ENCODE measurements at regions not wholly inside any gene's neighbourhood (a gene's known extent, or its start where the extent isn't known, plus 50 kb on each side); places are given as distances from the start of the nearest gene placed in this dataset.

- Histone ChIP-seq H3K9ac (ENCODE audit: low read length) (no peak overlapping the region), H3K27me3 (replicated peaks; ENCODE audit: control insufficient read depth, insufficient read depth, low read length) (no peaks in the 10 kb centered on the region), H3K4me3 (ENCODE audit: low read length) (no peak overlapping the region), H3K9me3 (ENCODE audit: control insufficient read depth, low read length) (no peaks in the 10 kb centered on the region), H3K36me3 (ENCODE audit: control insufficient read depth, insufficient read depth, low read length, severe bottlenecking) (no peaks in the 10 kb centered on the region), H3K4me1 (ENCODE audit: control insufficient read depth, insufficient read depth, low read length) (no peaks in the 10 kb centered on the region)
- DNase-seq (ENCODE audit: low read depth), result no peak
Measured at GRCh38 chr11:112310848-112311247, 50.2 kb upstream of the PLET1 start.

- peaks cover 16% of the 10 kb centered on the region for H3K4me1 ChIP-seq (ENCODE audit: control insufficient read depth, insufficient read depth, low read length)
- no peak overlapping the region for H3K4me3 ChIP-seq (ENCODE audit: low read length)
- H3K9ac ChIP-seq (ENCODE audit: low read length), result no peak overlapping the region
- H3K9me3 ChIP-seq (ENCODE audit: control insufficient read depth, low read length), result no peaks in the 10 kb centered on the region
- no peaks in the 10 kb centered on the region for H3K27me3 ChIP-seq (replicated peaks; ENCODE audit: control insufficient read depth, insufficient read depth, low read length)
- H3K36me3 ChIP-seq (ENCODE audit: control insufficient read depth, insufficient read depth, low read length, severe bottlenecking), result no peaks in the 10 kb centered on the region
- no peak for DNase-seq (ENCODE audit: low read depth)
Measured at GRCh38 chr11:112315057-112315720, 54.5 kb upstream of the PLET1 start.

- no peaks in the 10 kb centered on the region for H3K27me3 ChIP-seq (replicated peaks; ENCODE audit: control insufficient read depth, insufficient read depth, low read length)
- no peak overlapping the region for H3K4me3 ChIP-seq (ENCODE audit: low read length)
- DNase-seq (ENCODE audit: low read depth), result no peak
- H3K9me3 ChIP-seq (ENCODE audit: control insufficient read depth, low read length), result no peaks in the 10 kb centered on the region
- H3K9ac ChIP-seq (ENCODE audit: low read length), result no peak overlapping the region
- H3K4me1 ChIP-seq (ENCODE audit: control insufficient read depth, insufficient read depth, low read length), result peaks cover 24% of the 10 kb centered on the region
- H3K36me3 ChIP-seq (ENCODE audit: control insufficient read depth, insufficient read depth, low read length, severe bottlenecking), result no peaks in the 10 kb centered on the region
Measured at GRCh38 chr11:112315861-112316739, 55.4 kb upstream of the PLET1 start.

DNA sequence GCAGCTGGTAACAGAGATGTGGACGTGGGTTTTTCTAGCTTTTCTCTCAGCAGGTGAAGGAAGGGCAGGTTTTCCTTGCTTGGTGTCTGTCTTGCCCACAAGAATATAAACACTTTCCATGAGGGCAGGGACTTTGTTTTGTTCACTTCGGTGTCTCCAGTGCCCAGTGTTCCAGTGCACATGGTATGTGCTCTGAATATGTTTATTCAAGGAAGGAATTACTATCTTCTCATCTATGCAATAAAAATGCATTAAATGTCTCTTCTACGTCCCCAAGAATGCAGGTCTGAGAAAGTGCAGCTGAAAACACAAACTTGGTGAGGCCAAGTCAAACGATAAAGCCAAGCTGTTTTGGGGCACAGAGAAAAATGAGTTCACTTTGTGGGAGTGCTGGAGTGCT lies 56.3 kb upstream of the PLET1 start:
- Histone ChIP-seq H3K4me1 (ENCODE audit: control insufficient read depth, insufficient read depth, low read length) (peaks cover 33% of the 10 kb centered on the region), H3K36me3 (ENCODE audit: control insufficient read depth, insufficient read depth, low read length, severe bottlenecking) (no peaks in the 10 kb centered on the region), H3K27me3 (replicated peaks; ENCODE audit: control insufficient read depth, insufficient read depth, low read length) (no peaks in the 10 kb centered on the region), H3K9me3 (ENCODE audit: control insufficient read depth, low read length) (no peaks in the 10 kb centered on the region), H3K9ac (ENCODE audit: low read length) (no peak overlapping the region), H3K4me3 (ENCODE audit: low read length) (no peak overlapping the region)
- DNase-seq (ENCODE audit: low read depth), result no peak

GRCh38 chr11:112318184-112318591 lies 57.5 kb upstream of the PLET1 start:
- no peaks in the 10 kb centered on the region for H3K36me3 ChIP-seq (ENCODE audit: control insufficient read depth, insufficient read depth, low read length, severe bottlenecking)
- no peaks in the 10 kb centered on the region for H3K9me3 ChIP-seq (ENCODE audit: control insufficient read depth, low read length)
- H3K4me1 ChIP-seq (ENCODE audit: control insufficient read depth, insufficient read depth, low read length), result peaks cover 35% of the 10 kb centered on the region
- peak; percentile 92 for DNase-seq (ENCODE audit: low read depth)
- H3K27me3 ChIP-seq (replicated peaks; ENCODE audit: control insufficient read depth, insufficient read depth, low read length), result no peaks in the 10 kb centered on the region
- no peak overlapping the region for H3K9ac ChIP-seq (ENCODE audit: low read length)
- H3K4me3 ChIP-seq (ENCODE audit: low read length), result no peak overlapping the region

GRCh38 chr11:112318661-112319060 lies 58.0 kb upstream of the PLET1 start:
- Histone ChIP-seq H3K27me3 (replicated peaks; ENCODE audit: control insufficient read depth, insufficient read depth, low read length) (no peaks in the 10 kb centered on the region), H3K4me3 (ENCODE audit: low read length) (no peak overlapping the region), H3K9ac (ENCODE audit: low read length) (no peak overlapping the region), H3K4me1 (ENCODE audit: control insufficient read depth, insufficient read depth, low read length) (peaks cover 35% of the 10 kb centered on the region), H3K9me3 (ENCODE audit: control insufficient read depth, low read length) (no peaks in the 10 kb centered on the region), H3K36me3 (ENCODE audit: control insufficient read depth, insufficient read depth, low read length, severe bottlenecking) (no peaks in the 10 kb centered on the region)
- no peak for DNase-seq (ENCODE audit: low read depth)

- Histone ChIP-seq H3K4me1 (ENCODE audit: control insufficient read depth, insufficient read depth, low read length) (peaks cover 35% of the 10 kb centered on the region), H3K9me3 (ENCODE audit: control insufficient read depth, low read length) (no peaks in the 10 kb centered on the region), H3K36me3 (ENCODE audit: control insufficient read depth, insufficient read depth, low read length, severe bottlenecking) (no peaks in the 10 kb centered on the region), H3K4me3 (ENCODE audit: low read length) (no peak overlapping the region), H3K27me3 (replicated peaks; ENCODE audit: control insufficient read depth, insufficient read depth, low read length) (no peaks in the 10 kb centered on the region), H3K9ac (ENCODE audit: low read length) (no peak overlapping the region)
- peak; percentile 80 for DNase-seq (ENCODE audit: low read depth)
Measured at GRCh38 chr11:112320668-112321067, 60.0 kb upstream of the PLET1 start.

DNA sequence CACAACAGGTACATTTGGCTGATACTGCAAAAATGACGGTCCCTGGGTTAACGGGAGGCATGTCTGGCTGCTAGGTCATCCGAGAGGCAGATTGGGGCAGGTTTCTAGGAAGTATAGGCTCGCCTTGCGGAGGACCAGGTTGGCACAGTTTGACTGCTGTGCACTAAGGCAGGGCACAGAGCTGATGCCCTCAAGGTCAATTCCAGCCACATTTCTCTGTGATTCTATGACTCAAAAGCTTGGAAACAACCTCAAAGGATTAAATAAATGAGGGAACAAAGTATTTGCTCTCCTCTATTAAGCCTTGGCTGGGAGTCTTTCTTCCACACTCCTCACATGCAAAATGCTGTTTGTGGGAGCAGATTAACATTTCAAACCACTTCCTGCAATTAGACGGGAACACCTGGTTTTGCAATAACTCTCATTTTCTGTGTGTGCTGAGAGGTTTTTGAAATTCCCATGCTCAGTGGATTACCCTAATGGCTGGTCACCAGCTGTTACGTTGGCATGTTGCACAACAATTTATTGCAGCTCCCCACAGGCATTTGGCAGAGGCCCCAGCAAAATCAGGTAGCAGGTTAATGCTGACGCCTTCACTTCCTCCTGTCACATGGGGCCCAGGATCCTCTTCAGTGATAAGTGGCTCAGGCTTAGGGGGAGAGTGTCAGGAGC lies 61.0 kb upstream of the PLET1 start:
- Histone ChIP-seq H3K36me3 (ENCODE audit: control insufficient read depth, insufficient read depth, low read length, severe bottlenecking) (no peaks in the 10 kb centered on the region), H3K4me3 (ENCODE audit: low read length) (no peak overlapping the region), H3K4me1 (ENCODE audit: control insufficient read depth, insufficient read depth, low read length) (peaks cover 35% of the 10 kb centered on the region), H3K9ac (ENCODE audit: low read length) (no peak overlapping the region), H3K27me3 (replicated peaks; ENCODE audit: control insufficient read depth, insufficient read depth, low read length) (no peaks in the 10 kb centered on the region), H3K9me3 (ENCODE audit: control insufficient read depth, low read length) (peaks cover 2% of the 10 kb centered on the region)
- peak; percentile 57 for DNase-seq (ENCODE audit: low read depth)

DNA sequence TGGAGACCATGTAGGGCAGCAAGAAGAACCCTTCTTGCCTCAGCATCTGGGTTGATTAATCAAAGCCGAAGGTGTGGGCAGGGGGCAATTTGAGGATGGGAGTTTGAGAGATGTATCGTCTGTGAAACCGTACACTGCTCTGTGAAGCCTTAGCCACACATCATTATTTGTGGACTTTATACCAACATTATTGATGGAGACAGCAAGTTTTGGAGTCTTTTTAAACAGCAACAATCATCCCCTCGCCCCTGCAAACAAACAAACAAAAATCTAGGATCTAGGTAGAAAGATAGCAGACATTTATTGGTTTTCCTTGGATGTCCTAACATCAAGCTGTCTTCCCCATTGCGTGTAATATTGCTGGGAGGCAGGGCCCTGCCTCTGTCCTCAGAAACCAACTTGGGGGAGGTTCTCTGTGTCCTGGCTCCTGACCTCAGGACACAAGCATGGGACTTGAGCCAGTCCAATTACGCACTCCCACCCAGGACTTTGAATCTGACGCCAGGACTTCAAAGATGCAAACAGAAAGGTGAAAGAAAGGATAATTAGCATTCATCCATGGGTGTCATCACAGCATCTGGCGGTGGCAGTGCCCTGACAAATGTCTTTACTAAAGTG lies 61.6 kb upstream of the PLET1 start:
- no peak for DNase-seq (ENCODE audit: low read depth)
- no peaks in the 10 kb centered on the region for H3K36me3 ChIP-seq (ENCODE audit: control insufficient read depth, insufficient read depth, low read length, severe bottlenecking)
- no peak overlapping the region for H3K4me3 ChIP-seq (ENCODE audit: low read length)
- H3K27me3 ChIP-seq (replicated peaks; ENCODE audit: control insufficient read depth, insufficient read depth, low read length), result no peaks in the 10 kb centered on the region
- H3K9me3 ChIP-seq (ENCODE audit: control insufficient read depth, low read length), result peaks cover 4% of the 10 kb centered on the region
- H3K4me1 ChIP-seq (ENCODE audit: control insufficient read depth, insufficient read depth, low read length), result peaks cover 35% of the 10 kb centered on the region
- H3K9ac ChIP-seq (ENCODE audit: low read length), result no peak overlapping the region

DNA sequence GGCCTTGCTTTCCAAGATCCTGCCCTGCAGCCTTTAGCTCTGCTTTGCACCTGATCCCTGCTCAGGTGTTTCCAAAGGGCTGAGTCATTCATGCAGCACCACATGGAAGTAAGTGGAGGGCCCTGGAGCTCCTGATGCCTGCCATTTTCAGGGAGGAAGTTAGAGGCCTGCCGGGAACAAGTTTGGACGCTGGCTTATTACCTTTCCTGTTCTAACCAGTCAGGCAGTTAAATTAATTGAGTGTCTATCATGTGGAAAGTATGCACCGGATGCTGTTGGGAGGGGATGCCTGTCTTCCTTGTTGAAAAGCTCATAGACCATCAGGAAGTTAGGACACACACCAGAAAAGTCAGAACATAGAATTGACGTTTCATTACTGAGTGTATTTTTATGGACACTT lies 73.7 kb upstream of the PLET1 start:
- no peaks in the 10 kb centered on the region for H3K4me1 ChIP-seq (ENCODE audit: control insufficient read depth, insufficient read depth, low read length)
- H3K27me3 ChIP-seq (replicated peaks; ENCODE audit: control insufficient read depth, insufficient read depth, low read length), result no peaks in the 10 kb centered on the region
- H3K36me3 ChIP-seq (ENCODE audit: control insufficient read depth, insufficient read depth, low read length, severe bottlenecking), result no peaks in the 10 kb centered on the region
- no peak for DNase-seq (ENCODE audit: low read depth)
- H3K9me3 ChIP-seq (ENCODE audit: control insufficient read depth, low read length), result peaks cover 5% of the 10 kb centered on the region
- H3K9ac ChIP-seq (ENCODE audit: low read length), result no peak overlapping the region
- no peak overlapping the region for H3K4me3 ChIP-seq (ENCODE audit: low read length)

- Histone ChIP-seq H3K9me3 (ENCODE audit: control insufficient read depth, low read length) (peaks cover 5% of the 10 kb centered on the region), H3K27me3 (replicated peaks; ENCODE audit: control insufficient read depth, insufficient read depth, low read length) (no peaks in the 10 kb centered on the region), H3K4me3 (ENCODE audit: low read length) (no peak overlapping the region), H3K36me3 (ENCODE audit: control insufficient read depth, insufficient read depth, low read length, severe bottlenecking) (no peaks in the 10 kb centered on the region), H3K9ac (ENCODE audit: low read length) (no peak overlapping the region), H3K4me1 (ENCODE audit: control insufficient read depth, insufficient read depth, low read length) (no peaks in the 10 kb centered on the region)
- DNase-seq (ENCODE audit: low read depth), result no peak
Measured at GRCh38 chr11:112336356-112336886, 75.8 kb upstream of the PLET1 start.

Measured in adipocyte (in vitro differentiated cells).